ENCODE measurements at regions not wholly inside any gene's neighbourhood (a gene's known extent, or its start where the extent isn't known, plus 50 kb on each side); places are given as distances from the start of the nearest gene placed in this dataset.

GRCh38 chr7:106808967-106809635, 56.0 kb upstream of the PIK3CG start:
- H3K4me3 ChIP-seq (replicated peaks; ENCODE audit: low read depth, low read length), result no peak overlapping the region
- H3K27me3 ChIP-seq (replicated peaks; ENCODE audit: control insufficient read depth, insufficient read depth, low read length), result no peaks in the 10 kb centered on the region
- TF ChIP-seq, protein P1, sequence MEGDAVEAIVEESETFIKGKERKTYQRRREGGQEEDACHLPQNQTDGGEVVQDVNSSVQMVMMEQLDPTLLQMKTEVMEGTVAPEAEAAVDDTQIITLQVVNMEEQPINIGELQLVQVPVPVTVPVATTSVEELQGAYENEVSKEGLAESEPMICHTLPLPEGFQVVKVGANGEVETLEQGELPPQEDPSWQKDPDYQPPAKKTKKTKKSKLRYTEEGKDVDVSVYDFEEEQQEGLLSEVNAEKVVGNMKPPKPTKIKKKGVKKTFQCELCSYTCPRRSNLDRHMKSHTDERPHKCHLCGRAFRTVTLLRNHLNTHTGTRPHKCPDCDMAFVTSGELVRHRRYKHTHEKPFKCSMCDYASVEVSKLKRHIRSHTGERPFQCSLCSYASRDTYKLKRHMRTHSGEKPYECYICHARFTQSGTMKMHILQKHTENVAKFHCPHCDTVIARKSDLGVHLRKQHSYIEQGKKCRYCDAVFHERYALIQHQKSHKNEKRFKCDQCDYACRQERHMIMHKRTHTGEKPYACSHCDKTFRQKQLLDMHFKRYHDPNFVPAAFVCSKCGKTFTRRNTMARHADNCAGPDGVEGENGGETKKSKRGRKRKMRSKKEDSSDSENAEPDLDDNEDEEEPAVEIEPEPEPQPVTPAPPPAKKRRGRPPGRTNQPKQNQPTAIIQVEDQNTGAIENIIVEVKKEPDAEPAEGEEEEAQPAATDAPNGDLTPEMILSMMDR (IDR thresholded peaks at IDR 0.05; ENCODE audit: insufficient read depth, low read length, poor library complexity, severe bottlenecking), result no peak
- DNase-seq (ENCODE audit: extremely low read depth, insufficient read length), result no peak
- H3K36me3 ChIP-seq (ENCODE audit: control insufficient read depth, insufficient read depth, low read length), result no peaks in the 10 kb centered on the region

- TF ChIP-seq, protein P1 (IDR thresholded peaks at IDR 0.05; ENCODE audit: insufficient read depth, low read length, poor library complexity, severe bottlenecking), result no peak
- Histone ChIP-seq H3K36me3 (ENCODE audit: control insufficient read depth, insufficient read depth, low read length) (no peaks in the 10 kb centered on the region), H3K4me3 (replicated peaks; ENCODE audit: low read depth, low read length) (no peak overlapping the region), H3K27me3 (replicated peaks; ENCODE audit: control insufficient read depth, insufficient read depth, low read length) (no peaks in the 10 kb centered on the region)
- DNase-seq (ENCODE audit: extremely low read depth, insufficient read length), result no peak
Observed at GRCh38 chr7:106811472-106811871, 53.6 kb upstream of the PIK3CG start.

DNA sequence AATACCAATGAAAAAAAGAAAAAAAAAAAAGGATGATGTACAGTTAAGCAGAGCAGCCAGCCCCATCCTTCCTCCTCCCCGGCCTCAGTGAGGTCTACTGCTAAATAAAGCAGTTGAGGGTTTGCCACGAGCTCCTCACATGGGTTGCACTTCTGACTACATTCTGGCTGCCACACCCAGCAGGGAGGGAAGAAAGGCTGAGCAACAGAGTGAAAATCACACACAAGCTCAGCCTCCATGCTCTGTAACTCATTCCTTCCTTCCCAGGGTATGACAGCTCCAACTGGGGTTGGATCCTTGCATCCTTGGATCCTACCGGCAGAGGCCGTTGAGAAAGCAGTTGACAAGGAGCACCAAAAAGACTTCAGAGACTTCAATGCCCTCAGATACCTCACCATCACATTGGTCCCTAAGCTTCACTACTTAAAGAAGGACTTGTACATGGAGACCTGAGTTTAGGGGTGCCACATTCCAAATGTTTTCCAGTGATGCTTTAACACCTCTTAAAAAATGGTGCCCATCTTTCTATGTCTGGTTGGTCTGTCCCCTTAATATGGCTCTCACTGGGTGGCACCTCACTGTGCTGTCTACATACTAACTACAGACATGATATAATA, 52.9 kb upstream of the PIK3CG start:
- TF ChIP-seq, protein P1 (IDR thresholded peaks at IDR 0.05; ENCODE audit: insufficient read depth, low read length, poor library complexity, severe bottlenecking), result no peak
- no peaks in the 10 kb centered on the region for H3K27me3 ChIP-seq (replicated peaks; ENCODE audit: control insufficient read depth, insufficient read depth, low read length)
- no peaks in the 10 kb centered on the region for H3K36me3 ChIP-seq (ENCODE audit: control insufficient read depth, insufficient read depth, low read length)
- H3K4me3 ChIP-seq (replicated peaks; ENCODE audit: low read depth, low read length), result no peak overlapping the region
- DNase-seq (ENCODE audit: extremely low read depth, insufficient read length), result no peak

- TF ChIP-seq, protein P1 (IDR thresholded peaks at IDR 0.05; ENCODE audit: insufficient read depth, low read length, poor library complexity, severe bottlenecking), result no peak
- Histone ChIP-seq H3K27me3 (replicated peaks; ENCODE audit: control insufficient read depth, insufficient read depth, low read length) (no peaks in the 10 kb centered on the region), H3K4me3 (replicated peaks; ENCODE audit: low read depth, low read length) (no peak overlapping the region), H3K36me3 (ENCODE audit: control insufficient read depth, insufficient read depth, low read length) (no peaks in the 10 kb centered on the region)
- DNase-seq (ENCODE audit: extremely low read depth, insufficient read length), result no peak
Observed at GRCh38 chr7:106813705-106814305, 51.3 kb upstream of the PIK3CG start.

DNA sequence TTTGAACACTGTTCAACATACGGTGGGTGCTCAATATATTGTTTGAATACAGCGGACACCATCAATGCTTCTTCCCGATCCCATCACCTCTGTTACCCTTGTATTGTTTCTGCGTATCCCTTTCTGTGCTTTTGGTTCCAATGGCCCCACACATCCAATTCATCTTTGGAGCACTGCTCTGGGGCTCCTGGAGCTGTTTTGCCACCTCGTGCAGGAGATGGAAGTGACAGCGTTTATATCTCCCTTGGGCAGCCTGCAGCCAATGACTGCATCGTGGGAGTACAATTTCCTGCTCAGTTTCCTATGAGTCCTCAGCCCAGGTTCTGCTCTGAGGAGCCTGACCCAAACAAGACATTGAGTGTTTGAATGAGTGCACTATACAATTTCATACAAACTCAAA, 50.2 kb upstream of the PIK3CG start:
- H3K27me3 ChIP-seq (replicated peaks; ENCODE audit: control insufficient read depth, insufficient read depth, low read length), result no peaks in the 10 kb centered on the region
- TF ChIP-seq, protein P1 (IDR thresholded peaks at IDR 0.05; ENCODE audit: insufficient read depth, low read length, poor library complexity, severe bottlenecking), result no peak

More for the DNA sequence above, 50.2 kb upstream of the PIK3CG start:
- DNase-seq (ENCODE audit: extremely low read depth, insufficient read length), result no peak
- Histone ChIP-seq H3K4me3 (replicated peaks; ENCODE audit: low read depth, low read length) (no peak overlapping the region), H3K36me3 (ENCODE audit: control insufficient read depth, insufficient read depth, low read length) (no peaks in the 10 kb centered on the region)

All from GM06990 (cell line).